ENCODE measurements at regions not wholly inside any gene's neighbourhood (a gene's known extent, or its start where the extent isn't known, plus 50 kb on each side); places are given as distances from the start of the nearest gene placed in this dataset.

DNA sequence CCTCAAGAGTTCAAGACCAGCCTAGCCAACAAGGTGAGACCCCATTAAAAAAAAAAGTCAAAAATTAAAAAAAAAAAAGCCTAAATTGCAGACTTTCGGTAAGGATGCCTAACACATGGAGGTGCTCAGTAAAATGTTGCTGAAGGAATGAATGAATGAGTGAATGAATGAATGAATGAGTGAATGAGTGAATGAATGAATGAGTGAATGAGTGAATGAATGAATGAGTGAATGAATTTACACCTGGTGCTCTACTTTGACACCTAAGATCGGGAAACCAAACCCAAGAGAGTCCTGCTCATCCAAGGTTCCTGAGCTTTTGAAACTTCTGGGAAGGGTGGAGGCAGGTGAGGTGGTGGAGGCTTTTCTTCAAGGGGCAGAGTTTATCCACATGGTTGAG lies 112.2 kb upstream of the LHX1 start:
- H3K79me2 ChIP-seq: no peaks in the 10 kb centered on the region
- H3K4me1 ChIP-seq (ENCODE audit: insufficient read depth): no peaks in the 10 kb centered on the region
- H2AFZ ChIP-seq: no peak overlapping the region
- H3K9me3 ChIP-seq (ENCODE audit: low read depth): no peaks in the 10 kb centered on the region
- H3K4me3 ChIP-seq: no peak overlapping the region
- WGBS (ENCODE audit: low lambda C conversion rate, missing lambda C conversion rate): 90% methylated on average over 2 of the region's 2 CpGs
- H3K4me2 ChIP-seq: no peak overlapping the region
- H3K27me3 ChIP-seq: peaks cover 26% of the 10 kb centered on the region
- no peak for TF ChIP-seq EZH2phosphoT487 (IDR thresholded peaks at IDR 0.05; ENCODE audit: low read depth, severe bottlenecking, unreplicated experiment)
- TF ChIP-seq, protein P1, sequence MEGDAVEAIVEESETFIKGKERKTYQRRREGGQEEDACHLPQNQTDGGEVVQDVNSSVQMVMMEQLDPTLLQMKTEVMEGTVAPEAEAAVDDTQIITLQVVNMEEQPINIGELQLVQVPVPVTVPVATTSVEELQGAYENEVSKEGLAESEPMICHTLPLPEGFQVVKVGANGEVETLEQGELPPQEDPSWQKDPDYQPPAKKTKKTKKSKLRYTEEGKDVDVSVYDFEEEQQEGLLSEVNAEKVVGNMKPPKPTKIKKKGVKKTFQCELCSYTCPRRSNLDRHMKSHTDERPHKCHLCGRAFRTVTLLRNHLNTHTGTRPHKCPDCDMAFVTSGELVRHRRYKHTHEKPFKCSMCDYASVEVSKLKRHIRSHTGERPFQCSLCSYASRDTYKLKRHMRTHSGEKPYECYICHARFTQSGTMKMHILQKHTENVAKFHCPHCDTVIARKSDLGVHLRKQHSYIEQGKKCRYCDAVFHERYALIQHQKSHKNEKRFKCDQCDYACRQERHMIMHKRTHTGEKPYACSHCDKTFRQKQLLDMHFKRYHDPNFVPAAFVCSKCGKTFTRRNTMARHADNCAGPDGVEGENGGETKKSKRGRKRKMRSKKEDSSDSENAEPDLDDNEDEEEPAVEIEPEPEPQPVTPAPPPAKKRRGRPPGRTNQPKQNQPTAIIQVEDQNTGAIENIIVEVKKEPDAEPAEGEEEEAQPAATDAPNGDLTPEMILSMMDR (IDR thresholded peaks at IDR 0.05; ENCODE audit: poor library complexity): no peak
- no peak for TF ChIP-seq EZH2 (IDR thresholded peaks at IDR 0.05; ENCODE audit: borderline replicate concordance)
- DNase-seq (ENCODE audit: low spot score): no peak
- H4K20me1 ChIP-seq (ENCODE audit: insufficient read depth, poor library complexity, severe bottlenecking): no peaks in the 10 kb centered on the region
- H3K36me3 ChIP-seq (replicated peaks; ENCODE audit: insufficient read depth, low read depth): no peaks in the 10 kb centered on the region
- H3K9me2 ChIP-seq (replicated peaks; ENCODE audit: insufficient read depth): no peaks in the 10 kb centered on the region
- no peak overlapping the region for H3K27ac ChIP-seq

DNA sequence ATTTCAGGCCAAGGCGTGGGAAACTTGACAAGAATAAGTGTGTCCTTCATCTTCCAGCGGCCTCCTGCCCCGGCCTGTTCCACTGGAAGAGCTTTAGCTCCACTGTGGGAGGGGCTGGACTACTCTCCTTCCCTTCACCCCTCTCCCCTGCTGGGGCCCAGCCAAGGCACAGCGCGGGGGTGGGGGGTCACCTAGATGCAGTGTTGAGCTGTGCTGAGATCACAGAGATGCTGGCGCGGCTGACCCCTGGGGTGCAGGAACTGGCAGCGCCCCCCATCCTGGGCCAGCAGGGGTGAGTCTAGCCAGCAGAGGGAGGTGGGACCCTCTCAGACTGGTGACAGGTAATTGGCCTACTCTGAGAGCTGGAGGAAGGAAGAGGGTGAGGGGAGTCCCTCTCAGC lies 111.8 kb upstream of the LHX1 start:
- 91% methylated on average over 8 of the region's 8 CpGs for WGBS (ENCODE audit: low lambda C conversion rate, missing lambda C conversion rate)
- peaks cover 26% of the 10 kb centered on the region for H3K27me3 ChIP-seq

DNA sequence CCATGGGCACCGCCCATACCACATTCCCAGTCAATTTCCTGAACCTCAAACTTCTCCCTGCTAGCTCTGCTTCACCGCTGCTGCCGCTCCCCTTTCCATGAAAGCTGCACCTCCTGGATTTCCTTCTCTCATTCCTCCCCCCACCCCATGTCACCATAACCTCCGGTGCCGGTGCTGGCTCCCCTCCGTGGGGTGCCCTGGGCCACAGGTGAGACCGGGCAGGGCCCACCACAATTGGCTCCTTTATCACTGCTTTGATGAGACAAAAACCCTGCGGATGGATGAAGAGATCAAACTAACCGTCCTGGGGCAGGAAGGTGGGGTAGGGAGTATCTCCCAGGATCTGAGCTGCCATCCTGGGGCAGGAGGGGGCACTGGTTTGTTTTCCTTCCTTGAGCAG lies 111.3 kb upstream of the LHX1 start:
- TF ChIP-seq, protein P1 (IDR thresholded peaks at IDR 0.05; ENCODE audit: poor library complexity): no peak
- TF ChIP-seq EZH2phosphoT487 (IDR thresholded peaks at IDR 0.05; ENCODE audit: low read depth, severe bottlenecking, unreplicated experiment) (no peak), EZH2 (IDR thresholded peaks at IDR 0.05; ENCODE audit: borderline replicate concordance) (no peak)
- peaks cover 26% of the 10 kb centered on the region for H3K27me3 ChIP-seq
- 69% methylated on average over 9 of the region's 9 CpGs for WGBS (ENCODE audit: low lambda C conversion rate, missing lambda C conversion rate)

More for the DNA sequence above, 111.8 kb upstream of the LHX1 start:
- H3K4me1 ChIP-seq (ENCODE audit: insufficient read depth): no peaks in the 10 kb centered on the region
- no peak for DNase-seq (ENCODE audit: low spot score)
- TF ChIP-seq EZH2phosphoT487 (IDR thresholded peaks at IDR 0.05; ENCODE audit: low read depth, severe bottlenecking, unreplicated experiment) (no peak), EZH2 (IDR thresholded peaks at IDR 0.05; ENCODE audit: borderline replicate concordance) (no peak)
- TF ChIP-seq, protein P1 (IDR thresholded peaks at IDR 0.05; ENCODE audit: poor library complexity): no peak
- no peaks in the 10 kb centered on the region for H3K36me3 ChIP-seq (replicated peaks; ENCODE audit: insufficient read depth, low read depth)
- no peaks in the 10 kb centered on the region for H3K9me3 ChIP-seq (ENCODE audit: low read depth)
- H3K4me3 ChIP-seq: no peak overlapping the region
- no peak overlapping the region for H3K4me2 ChIP-seq
- no peak overlapping the region for H3K27ac ChIP-seq
- H2AFZ ChIP-seq: no peak overlapping the region
- H4K20me1 ChIP-seq (ENCODE audit: insufficient read depth, poor library complexity, severe bottlenecking): no peaks in the 10 kb centered on the region
- no peaks in the 10 kb centered on the region for H3K9me2 ChIP-seq (replicated peaks; ENCODE audit: insufficient read depth)
- no peaks in the 10 kb centered on the region for H3K79me2 ChIP-seq

DNA sequence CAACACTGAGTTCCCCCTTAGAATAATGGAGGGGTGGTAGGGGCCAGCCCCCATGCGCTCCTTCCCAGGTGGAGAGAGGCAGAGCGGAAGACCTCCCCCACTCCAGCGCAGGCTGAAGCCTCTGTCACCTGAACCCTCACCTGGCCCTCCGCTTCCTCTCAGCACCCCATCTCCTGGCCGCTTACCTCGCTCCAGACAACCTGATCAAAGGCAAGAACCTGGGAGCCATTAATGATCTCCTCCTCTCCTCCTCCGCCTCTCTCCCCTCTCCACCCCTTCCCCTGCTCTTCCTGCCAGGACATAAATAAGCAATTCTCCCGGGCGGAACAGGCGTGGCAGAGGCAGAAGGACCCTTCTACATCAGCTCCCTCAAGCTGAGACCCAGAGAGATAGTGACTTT lies 110.2 kb upstream of the LHX1 start:
- peaks cover 26% of the 10 kb centered on the region for H3K27me3 ChIP-seq
- TF ChIP-seq, protein P1 (IDR thresholded peaks at IDR 0.05; ENCODE audit: poor library complexity): no peak
- no peak for TF ChIP-seq EZH2phosphoT487 (IDR thresholded peaks at IDR 0.05; ENCODE audit: low read depth, severe bottlenecking, unreplicated experiment)
- TF ChIP-seq EZH2 (IDR thresholded peaks at IDR 0.05; ENCODE audit: borderline replicate concordance): no peak
- H3K4me2 ChIP-seq: no peak overlapping the region
- no peaks in the 10 kb centered on the region for H4K20me1 ChIP-seq (ENCODE audit: insufficient read depth, poor library complexity, severe bottlenecking)
- 60% methylated on average over 10 of the region's 10 CpGs for WGBS (ENCODE audit: low lambda C conversion rate, missing lambda C conversion rate)
- H3K27ac ChIP-seq: no peak overlapping the region
- H3K4me1 ChIP-seq (ENCODE audit: insufficient read depth): no peaks in the 10 kb centered on the region
- H3K79me2 ChIP-seq: no peaks in the 10 kb centered on the region
- H3K4me3 ChIP-seq: no peak overlapping the region
- no peaks in the 10 kb centered on the region for H3K9me3 ChIP-seq (ENCODE audit: low read depth)
- no peak for DNase-seq (ENCODE audit: low spot score)
- H3K36me3 ChIP-seq (replicated peaks; ENCODE audit: insufficient read depth, low read depth): no peaks in the 10 kb centered on the region
- H3K9me2 ChIP-seq (replicated peaks; ENCODE audit: insufficient read depth): no peaks in the 10 kb centered on the region
- no peak overlapping the region for H2AFZ ChIP-seq

More for the DNA sequence above, 111.3 kb upstream of the LHX1 start:
- Histone ChIP-seq H2AFZ (no peak overlapping the region), H3K36me3 (replicated peaks; ENCODE audit: insufficient read depth, low read depth) (no peaks in the 10 kb centered on the region), H3K9me2 (replicated peaks; ENCODE audit: insufficient read depth) (no peaks in the 10 kb centered on the region), H3K4me1 (ENCODE audit: insufficient read depth) (no peaks in the 10 kb centered on the region), H3K4me3 (no peak overlapping the region), H3K4me2 (no peak overlapping the region), H3K79me2 (no peaks in the 10 kb centered on the region), H3K9me3 (ENCODE audit: low read depth) (no peaks in the 10 kb centered on the region), H4K20me1 (ENCODE audit: insufficient read depth, poor library complexity, severe bottlenecking) (no peaks in the 10 kb centered on the region), H3K27ac (no peak overlapping the region)
- DNase-seq (ENCODE audit: low spot score): no peak

Measured in hepatocyte (in vitro differentiated cells).